ENCODE measurements at regions not wholly inside any gene's neighbourhood (a gene's known extent, or its start where the extent isn't known, plus 50 kb on each side); places are given as distances from the start of the nearest gene placed in this dataset.

DNA sequence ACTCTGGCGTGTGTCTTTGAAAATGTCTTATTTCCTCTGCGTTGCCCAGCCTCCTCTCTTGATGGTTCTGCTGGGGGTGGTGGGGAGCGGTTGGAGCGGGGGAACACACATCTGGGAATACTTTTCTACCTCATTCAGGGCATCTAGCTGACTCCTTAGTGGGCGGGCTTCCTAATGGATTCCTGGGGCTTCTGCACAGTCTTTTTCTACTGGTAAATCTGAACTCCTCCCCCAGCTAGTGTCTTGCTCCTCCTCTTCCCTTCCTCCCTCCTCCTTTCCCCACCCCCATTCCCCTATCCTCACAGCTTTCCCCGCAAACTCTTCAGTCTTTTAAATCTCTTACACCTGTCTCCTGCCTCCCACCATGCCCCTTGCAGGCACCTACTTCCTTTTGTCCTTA is 74.4 kb downstream of the PRL start:
- no peak overlapping the region for H3K4me2 ChIP-seq (replicated peaks; ENCODE audit: low read depth, low read length, poor library complexity, severe bottlenecking)
- no peak overlapping the region for H3K9ac ChIP-seq (ENCODE audit: low read length)
- CTCF ChIA-PET, result no interaction called here
- no peaks in the 10 kb centered on the region for H3K36me3 ChIP-seq (replicated peaks in 1 of 2; ENCODE audit: control extremely low read depth in 1 of 2, control insufficient read depth in 1 of 2, extremely low read depth in 1 of 2, insufficient read depth in 2 of 2, low read length in 1 of 2)
- H3K27ac Mint-ChIP-seq, result no peak overlapping the region
- H3K9me3 ChIP-seq (ENCODE audit: control extremely low read depth in 1 of 3, control insufficient read depth in 2 of 3, insufficient read depth in 1 of 3, low read length in 2 of 3), result no peaks in the 10 kb centered on the region
- H3K4me1 Mint-ChIP-seq, result no peaks in the 10 kb centered on the region
- POLR2A ChIA-PET, result no interaction called here
- no peak overlapping the region for H3K4me3 ChIP-seq (ENCODE audit: control extremely low read depth in 1 of 5, extremely low read depth in 1 of 5, insufficient read depth in 1 of 5, low read depth in 2 of 5, low read length in 4 of 5)
- DNase-seq (no peak), ATAC-seq (ENCODE audit: low read depth) (no peak)
- no peaks in the 10 kb centered on the region for H4K20me1 ChIP-seq (ENCODE audit: control insufficient read depth, insufficient read depth, low read length, poor library complexity, severe bottlenecking)
- TF ChIP-seq EZH2 (IDR thresholded peaks at IDR 0.05; ENCODE audit: borderline replicate concordance, insufficient read depth, low read depth, low read length, poor library complexity, severe bottlenecking), result no peak
- TF ChIP-seq, protein P1, sequence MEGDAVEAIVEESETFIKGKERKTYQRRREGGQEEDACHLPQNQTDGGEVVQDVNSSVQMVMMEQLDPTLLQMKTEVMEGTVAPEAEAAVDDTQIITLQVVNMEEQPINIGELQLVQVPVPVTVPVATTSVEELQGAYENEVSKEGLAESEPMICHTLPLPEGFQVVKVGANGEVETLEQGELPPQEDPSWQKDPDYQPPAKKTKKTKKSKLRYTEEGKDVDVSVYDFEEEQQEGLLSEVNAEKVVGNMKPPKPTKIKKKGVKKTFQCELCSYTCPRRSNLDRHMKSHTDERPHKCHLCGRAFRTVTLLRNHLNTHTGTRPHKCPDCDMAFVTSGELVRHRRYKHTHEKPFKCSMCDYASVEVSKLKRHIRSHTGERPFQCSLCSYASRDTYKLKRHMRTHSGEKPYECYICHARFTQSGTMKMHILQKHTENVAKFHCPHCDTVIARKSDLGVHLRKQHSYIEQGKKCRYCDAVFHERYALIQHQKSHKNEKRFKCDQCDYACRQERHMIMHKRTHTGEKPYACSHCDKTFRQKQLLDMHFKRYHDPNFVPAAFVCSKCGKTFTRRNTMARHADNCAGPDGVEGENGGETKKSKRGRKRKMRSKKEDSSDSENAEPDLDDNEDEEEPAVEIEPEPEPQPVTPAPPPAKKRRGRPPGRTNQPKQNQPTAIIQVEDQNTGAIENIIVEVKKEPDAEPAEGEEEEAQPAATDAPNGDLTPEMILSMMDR (IDR thresholded peaks at IDR 0.05), result no peak
- no peaks in the 10 kb centered on the region for H3K27me3 Mint-ChIP-seq
- no peak overlapping the region for H2AFZ ChIP-seq (ENCODE audit: insufficient read depth, low read depth, low read length, poor library complexity, severe bottlenecking)
- 95% methylated on average over 2 of the region's 6 CpGs for WGBS (ENCODE audit: insufficient coverage)
- H3K4me3 Mint-ChIP-seq, result no peak overlapping the region
- no peak overlapping the region for H3K27ac ChIP-seq (ENCODE audit: low read length in 2 of 2)
- H3K79me2 ChIP-seq (ENCODE audit: control insufficient read depth, insufficient read depth, low read length), result no peaks in the 10 kb centered on the region
- intact Hi-C loops (cut with micrococcal nuclease), result no loop called here
- no peaks in the 10 kb centered on the region for H3K9me3 Mint-ChIP-seq (ENCODE audit: insufficient read depth)
- H3K4me1 ChIP-seq (ENCODE audit: control insufficient read depth in 2 of 2, insufficient read depth in 2 of 2, low read length in 2 of 2), result no peaks in the 10 kb centered on the region
- no peaks in the 10 kb centered on the region for H3K27me3 ChIP-seq (replicated peaks in 1 of 4; ENCODE audit: control extremely low read depth in 1 of 4, control insufficient read depth in 3 of 4, insufficient read depth in 4 of 4, low read length in 3 of 4)

DNA sequence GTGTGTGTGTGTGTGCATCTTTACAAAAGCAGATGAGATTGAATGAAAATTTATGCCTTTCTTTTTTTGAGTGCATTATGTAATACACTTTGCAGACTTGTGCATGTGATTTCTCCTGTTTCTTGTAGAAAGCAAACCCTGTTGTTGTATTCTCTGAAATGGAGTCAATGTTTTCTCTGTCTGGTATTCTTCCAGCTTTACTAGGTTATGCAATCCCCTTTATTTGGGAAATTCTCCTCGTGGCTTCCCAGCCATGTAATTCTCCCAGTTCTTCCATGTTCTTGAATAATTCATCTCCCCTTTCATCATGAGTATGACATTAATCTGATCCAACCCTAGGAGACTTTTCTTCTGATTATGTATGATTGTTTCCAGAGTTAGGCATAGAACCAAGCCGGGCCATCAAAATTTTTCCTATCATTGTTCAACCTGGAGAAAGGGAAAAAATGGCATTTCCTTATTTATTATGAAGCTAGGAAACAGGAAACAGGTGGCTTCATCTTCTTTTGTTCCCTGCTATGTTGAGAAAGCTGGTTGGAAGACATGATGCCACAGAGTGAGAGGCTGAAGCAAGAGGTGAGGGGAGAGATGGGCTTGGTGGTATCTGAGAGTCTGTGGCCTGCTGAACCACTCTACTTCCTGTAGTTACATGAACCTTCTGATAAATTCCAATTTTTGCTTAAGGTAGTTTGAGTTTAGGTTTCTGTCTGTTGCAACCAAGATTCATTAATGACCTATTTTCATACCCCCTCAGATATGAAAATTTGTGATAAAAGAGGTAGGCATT is 68.8 kb downstream of the PRL start:
- no peaks in the 10 kb centered on the region for H3K27me3 Mint-ChIP-seq
- no peaks in the 10 kb centered on the region for H3K27me3 ChIP-seq (replicated peaks in 1 of 4; ENCODE audit: control extremely low read depth in 1 of 4, control insufficient read depth in 3 of 4, insufficient read depth in 4 of 4, low read length in 3 of 4)
- H2AFZ ChIP-seq (ENCODE audit: insufficient read depth, low read depth, low read length, poor library complexity, severe bottlenecking), result no peak overlapping the region
- ChIA-PET POLR2A (no interaction called here), CTCF (no interaction called here)
- intact Hi-C loops (cut with micrococcal nuclease), result no loop called here
- DNase-seq, result no peak
- no peak overlapping the region for H3K4me2 ChIP-seq (replicated peaks; ENCODE audit: low read depth, low read length, poor library complexity, severe bottlenecking)
- no peaks in the 10 kb centered on the region for H3K9me3 ChIP-seq (ENCODE audit: control extremely low read depth in 1 of 3, control insufficient read depth in 2 of 3, insufficient read depth in 1 of 3, low read length in 2 of 3)
- H4K20me1 ChIP-seq (ENCODE audit: control insufficient read depth, insufficient read depth, low read length, poor library complexity, severe bottlenecking), result no peaks in the 10 kb centered on the region
- no peak overlapping the region for H3K4me3 ChIP-seq (ENCODE audit: control extremely low read depth in 1 of 5, extremely low read depth in 1 of 5, insufficient read depth in 1 of 5, low read depth in 2 of 5, low read length in 4 of 5)
- no peaks in the 10 kb centered on the region for H3K4me1 ChIP-seq (ENCODE audit: control insufficient read depth in 2 of 2, insufficient read depth in 2 of 2, low read length in 2 of 2)
- no peak for ATAC-seq (ENCODE audit: low read depth)
- no peak overlapping the region for H3K27ac ChIP-seq (ENCODE audit: low read length in 2 of 2)
- no peaks in the 10 kb centered on the region for H3K9me3 Mint-ChIP-seq (ENCODE audit: insufficient read depth)
- H3K27ac Mint-ChIP-seq, result no peak overlapping the region
- H3K36me3 ChIP-seq (replicated peaks in 1 of 2; ENCODE audit: control extremely low read depth in 1 of 2, control insufficient read depth in 1 of 2, extremely low read depth in 1 of 2, insufficient read depth in 2 of 2, low read length in 1 of 2), result no peaks in the 10 kb centered on the region
- WGBS (ENCODE audit: insufficient coverage), result no CpG with 5 or more reads among the region's 2 CpGs
- no peaks in the 10 kb centered on the region for H3K79me2 ChIP-seq (ENCODE audit: control insufficient read depth, insufficient read depth, low read length)
- H3K4me3 Mint-ChIP-seq, result no peak overlapping the region
- H3K4me1 Mint-ChIP-seq, result no peaks in the 10 kb centered on the region
- TF ChIP-seq, protein P1 (IDR thresholded peaks at IDR 0.05), result no peak
- no peak for TF ChIP-seq EZH2 (IDR thresholded peaks at IDR 0.05; ENCODE audit: borderline replicate concordance, insufficient read depth, low read depth, low read length, poor library complexity, severe bottlenecking)
- H3K9ac ChIP-seq (ENCODE audit: low read length), result no peak overlapping the region

Data from B cell (primary cell).